Nephron progenitor cell (in vitro differentiated cells): ENCODE measurements at regions not wholly inside any gene's neighbourhood (a gene's known extent, or its start where the extent isn't known, plus 50 kb on each side); places are given as distances from the start of the nearest gene placed in this dataset.

Experiments
- DNase-seq: peaks from one replicate; pipeline ENCODE4 v3.0.0; 2021
- H3K27ac Mint-ChIP-seq: 2 replicates; pipeline ENCODE4 v1.8.0; 2021; ENCODE audit warnings: mild to moderate bottlenecking, moderate library complexity, mixed read lengths
- H3K27me3 Mint-ChIP-seq: 2 replicates; pipeline ENCODE4 v1.8.0; 2021; ENCODE audit warnings: mild to moderate bottlenecking, low read depth, mixed read lengths; ENCODE audit not compliant: poor library complexity
- H3K36me3 Mint-ChIP-seq: 2 replicates; pipeline ENCODE4 v1.8.0; 2021; ENCODE audit warnings: low read depth, mixed read lengths
- H3K4me1 Mint-ChIP-seq: 2 replicates; pipeline ENCODE4 v1.8.0; 2021; ENCODE audit warnings: mixed read lengths
- H3K4me3 Mint-ChIP-seq: 2 replicates; pipeline ENCODE4 v1.8.0; 2021; ENCODE audit warnings: mild to moderate bottlenecking, moderate library complexity, mixed read lengths
- H3K9me3 Mint-ChIP-seq: 2 replicates; pipeline ENCODE4 v1.8.0; 2021; ENCODE audit warnings: mild to moderate bottlenecking, moderate library complexity, mixed read lengths
- CTCF ChIP-seq: fragments of 200-600 bp; sonication (generic); IDR thresholded peaks from 2 replicates; pipeline ENCODE4 v1.5.0; 2021; ENCODE audit warnings: antibody characterized with exemption

- DNase-seq = no peak
- TF ChIP-seq CTCF = no peak
- peaks cover 18% of the 10 kb centered on the region for H3K9me3 Mint-ChIP-seq
- H3K4me3 Mint-ChIP-seq = no peak overlapping the region
- peaks cover 5% of the 10 kb centered on the region for H3K36me3 Mint-ChIP-seq
- peaks cover 39% of the 10 kb centered on the region for H3K4me1 Mint-ChIP-seq
- no peak overlapping the region for H3K27ac Mint-ChIP-seq
- no peaks in the 10 kb centered on the region for H3K27me3 Mint-ChIP-seq
Observed at GRCh38 chr13:40433577-40433976, 232.9 kb downstream of the FOXO1 start.

GRCh38 chr13:40434516-40435397 lies 231.7 kb downstream of the FOXO1 start:
- peaks cover 40% of the 10 kb centered on the region for H3K4me1 Mint-ChIP-seq
- H3K27ac Mint-ChIP-seq = peak overlapping the region; percentile 84
- H3K27me3 Mint-ChIP-seq = no peaks in the 10 kb centered on the region
- no peak overlapping the region for H3K4me3 Mint-ChIP-seq
- no peak for TF ChIP-seq CTCF
- H3K36me3 Mint-ChIP-seq = peaks cover 5% of the 10 kb centered on the region
- no peak for DNase-seq
- peaks cover 18% of the 10 kb centered on the region for H3K9me3 Mint-ChIP-seq

GRCh38 chr13:40438022-40438680 lies 228.3 kb downstream of the FOXO1 start:
- H3K9me3 Mint-ChIP-seq = peaks cover 15% of the 10 kb centered on the region
- no peaks in the 10 kb centered on the region for H3K27me3 Mint-ChIP-seq
- no peak overlapping the region for H3K4me3 Mint-ChIP-seq
- peak overlapping the region; percentile 43 for H3K27ac Mint-ChIP-seq
- H3K36me3 Mint-ChIP-seq = peaks cover 5% of the 10 kb centered on the region
- no peak for DNase-seq
- H3K4me1 Mint-ChIP-seq = peaks cover 15% of the 10 kb centered on the region
- TF ChIP-seq CTCF = no peak

GRCh38 chr13:40438999-40439797 lies 227.2 kb downstream of the FOXO1 start:
- Mint-ChIP-seq H3K4me3 (no peak overlapping the region), H3K27me3 (no peaks in the 10 kb centered on the region), H3K9me3 (peaks cover 7% of the 10 kb centered on the region), H3K36me3 (peaks cover 5% of the 10 kb centered on the region), H3K4me1 (peaks cover 15% of the 10 kb centered on the region), H3K27ac (no peak overlapping the region)
- no peak for TF ChIP-seq CTCF
- no peak for DNase-seq

GRCh38 chr13:40439928-40440327 lies 226.5 kb downstream of the FOXO1 start:
- H3K9me3 Mint-ChIP-seq = peaks cover 3% of the 10 kb centered on the region
- peaks cover 15% of the 10 kb centered on the region for H3K4me1 Mint-ChIP-seq
- TF ChIP-seq CTCF = no peak
- H3K36me3 Mint-ChIP-seq = peaks cover 3% of the 10 kb centered on the region
- DNase-seq = no peak
- no peaks in the 10 kb centered on the region for H3K27me3 Mint-ChIP-seq
- no peak overlapping the region for H3K27ac Mint-ChIP-seq
- no peak overlapping the region for H3K4me3 Mint-ChIP-seq
